SK-N-SH (cell line): ENCODE measurements at regions not wholly inside any gene's neighbourhood (a gene's known extent, or its start where the extent isn't known, plus 50 kb on each side); places are given as distances from the start of the nearest gene placed in this dataset.

ENCODE experiments used
- NFIC ChIP-seq: IDR thresholded peaks from 2 replicates; pipeline ENCODE4 v1.4.0; 2012; ENCODE audit warnings: borderline replicate concordance
- NRF1 ChIP-seq: IDR thresholded peaks from 2 replicates; pipeline ENCODE4 v1.6.1; 2012; ENCODE audit warnings: low read depth, mild to moderate bottlenecking, low read length
- TEAD4 ChIP-seq: IDR thresholded peaks from 2 replicates; pipeline ENCODE4 v1.4.0; 2012; ENCODE audit warnings: mild to moderate bottlenecking, borderline replicate concordance; ENCODE audit not compliant: insufficient read depth
- TF ChIP-seq, protein P1 (sequence below): fragments of 200-600 bp; sonication (generic); IDR thresholded peaks from 2 replicates; pipeline ENCODE4 v1.6.1; 2017; ENCODE audit warnings: antibody characterized with exemption, mild to moderate bottlenecking, moderate library complexity
- TF ChIP-seq, protein P2 (sequence below): IDR thresholded peaks from 2 replicates; pipeline ENCODE4 v1.6.1; 2012; ENCODE audit warnings: mild to moderate bottlenecking, low read depth, low read length, moderate library complexity
- TF ChIP-seq, protein P3 (sequence below): IDR thresholded peaks from 2 replicates; pipeline ENCODE4 v1.4.0; 2012; ENCODE audit warnings: low read depth

DNA sequence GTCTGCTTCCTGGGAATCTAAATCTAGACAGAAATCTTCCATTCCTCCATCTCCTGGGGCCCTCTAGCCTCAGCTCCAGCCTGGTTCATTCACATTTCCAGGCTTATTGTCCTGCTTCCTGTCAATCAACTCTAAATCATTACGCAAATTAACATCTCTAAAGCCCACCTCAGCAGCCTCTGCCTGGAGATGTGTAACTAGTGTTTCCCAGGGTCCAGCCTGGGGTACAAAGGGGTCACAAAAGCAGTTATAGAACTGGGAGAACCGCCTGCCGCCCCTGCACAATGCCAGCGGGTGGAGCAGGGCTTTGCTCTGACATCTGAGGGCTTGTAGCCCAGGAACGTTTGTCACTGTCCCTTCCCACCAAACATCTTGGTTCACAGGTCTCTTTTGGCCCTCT is 373.5 kb downstream of the RRAGC start:
- TF ChIP-seq, protein P1, sequence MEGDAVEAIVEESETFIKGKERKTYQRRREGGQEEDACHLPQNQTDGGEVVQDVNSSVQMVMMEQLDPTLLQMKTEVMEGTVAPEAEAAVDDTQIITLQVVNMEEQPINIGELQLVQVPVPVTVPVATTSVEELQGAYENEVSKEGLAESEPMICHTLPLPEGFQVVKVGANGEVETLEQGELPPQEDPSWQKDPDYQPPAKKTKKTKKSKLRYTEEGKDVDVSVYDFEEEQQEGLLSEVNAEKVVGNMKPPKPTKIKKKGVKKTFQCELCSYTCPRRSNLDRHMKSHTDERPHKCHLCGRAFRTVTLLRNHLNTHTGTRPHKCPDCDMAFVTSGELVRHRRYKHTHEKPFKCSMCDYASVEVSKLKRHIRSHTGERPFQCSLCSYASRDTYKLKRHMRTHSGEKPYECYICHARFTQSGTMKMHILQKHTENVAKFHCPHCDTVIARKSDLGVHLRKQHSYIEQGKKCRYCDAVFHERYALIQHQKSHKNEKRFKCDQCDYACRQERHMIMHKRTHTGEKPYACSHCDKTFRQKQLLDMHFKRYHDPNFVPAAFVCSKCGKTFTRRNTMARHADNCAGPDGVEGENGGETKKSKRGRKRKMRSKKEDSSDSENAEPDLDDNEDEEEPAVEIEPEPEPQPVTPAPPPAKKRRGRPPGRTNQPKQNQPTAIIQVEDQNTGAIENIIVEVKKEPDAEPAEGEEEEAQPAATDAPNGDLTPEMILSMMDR, result no peak
- TF ChIP-seq NFIC (no peak), TEAD4 (no peak), NRF1 (no peak)
- TF ChIP-seq, protein P2, sequence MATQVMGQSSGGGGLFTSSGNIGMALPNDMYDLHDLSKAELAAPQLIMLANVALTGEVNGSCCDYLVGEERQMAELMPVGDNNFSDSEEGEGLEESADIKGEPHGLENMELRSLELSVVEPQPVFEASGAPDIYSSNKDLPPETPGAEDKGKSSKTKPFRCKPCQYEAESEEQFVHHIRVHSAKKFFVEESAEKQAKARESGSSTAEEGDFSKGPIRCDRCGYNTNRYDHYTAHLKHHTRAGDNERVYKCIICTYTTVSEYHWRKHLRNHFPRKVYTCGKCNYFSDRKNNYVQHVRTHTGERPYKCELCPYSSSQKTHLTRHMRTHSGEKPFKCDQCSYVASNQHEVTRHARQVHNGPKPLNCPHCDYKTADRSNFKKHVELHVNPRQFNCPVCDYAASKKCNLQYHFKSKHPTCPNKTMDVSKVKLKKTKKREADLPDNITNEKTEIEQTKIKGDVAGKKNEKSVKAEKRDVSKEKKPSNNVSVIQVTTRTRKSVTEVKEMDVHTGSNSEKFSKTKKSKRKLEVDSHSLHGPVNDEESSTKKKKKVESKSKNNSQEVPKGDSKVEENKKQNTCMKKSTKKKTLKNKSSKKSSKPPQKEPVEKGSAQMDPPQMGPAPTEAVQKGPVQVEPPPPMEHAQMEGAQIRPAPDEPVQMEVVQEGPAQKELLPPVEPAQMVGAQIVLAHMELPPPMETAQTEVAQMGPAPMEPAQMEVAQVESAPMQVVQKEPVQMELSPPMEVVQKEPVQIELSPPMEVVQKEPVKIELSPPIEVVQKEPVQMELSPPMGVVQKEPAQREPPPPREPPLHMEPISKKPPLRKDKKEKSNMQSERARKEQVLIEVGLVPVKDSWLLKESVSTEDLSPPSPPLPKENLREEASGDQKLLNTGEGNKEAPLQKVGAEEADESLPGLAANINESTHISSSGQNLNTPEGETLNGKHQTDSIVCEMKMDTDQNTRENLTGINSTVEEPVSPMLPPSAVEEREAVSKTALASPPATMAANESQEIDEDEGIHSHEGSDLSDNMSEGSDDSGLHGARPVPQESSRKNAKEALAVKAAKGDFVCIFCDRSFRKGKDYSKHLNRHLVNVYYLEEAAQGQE, result no peak
- TF ChIP-seq, protein P3, sequence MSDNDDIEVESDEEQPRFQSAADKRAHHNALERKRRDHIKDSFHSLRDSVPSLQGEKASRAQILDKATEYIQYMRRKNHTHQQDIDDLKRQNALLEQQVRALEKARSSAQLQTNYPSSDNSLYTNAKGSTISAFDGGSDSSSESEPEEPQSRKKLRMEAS, result no peak
